WTC11 (cell line): ENCODE measurements at regions not wholly inside any gene's neighbourhood (a gene's known extent, or its start where the extent isn't known, plus 50 kb on each side); places are given as distances from the start of the nearest gene placed in this dataset.

Experiments
- CREB1 ChIP-seq: sonication (generic); formaldehyde crosslinking; IDR thresholded peaks from 2 replicates; pipeline ENCODE4 v1.8.0; 2023; ENCODE audit warnings: mild to moderate bottlenecking, missing genetic modification reagents
- NR2C2 ChIP-seq: sonication (generic); formaldehyde crosslinking; IDR thresholded peaks from 2 replicates; pipeline ENCODE4 v1.8.0; 2022; ENCODE audit warnings: mild to moderate bottlenecking, missing genetic modification reagents
- TCF7 ChIP-seq: sonication (generic); formaldehyde crosslinking; IDR thresholded peaks from 2 replicates; pipeline ENCODE4 v1.8.0; 2022; ENCODE audit warnings: mild to moderate bottlenecking, low read depth, missing genetic modification reagents, moderate library complexity
- ZNF317 ChIP-seq: sonication (generic); formaldehyde crosslinking; IDR thresholded peaks from 2 replicates; pipeline ENCODE4 v1.8.1; 2023; ENCODE audit warnings: low read depth, mild to moderate bottlenecking, moderate library complexity, missing genetic modification reagents, borderline replicate concordance
- TF ChIP-seq, protein P1 (sequence below): fragments of 200-600 bp; IDR thresholded peaks from 2 replicates; pipeline ENCODE4 v1.8.0; 2022; ENCODE audit warnings: antibody characterized with exemption
- TF ChIP-seq, protein P2 (sequence below): sonication (generic); formaldehyde crosslinking; IDR thresholded peaks from 2 replicates; pipeline ENCODE4 v1.8.0; 2023; ENCODE audit warnings: missing genetic modification reagents

DNA sequence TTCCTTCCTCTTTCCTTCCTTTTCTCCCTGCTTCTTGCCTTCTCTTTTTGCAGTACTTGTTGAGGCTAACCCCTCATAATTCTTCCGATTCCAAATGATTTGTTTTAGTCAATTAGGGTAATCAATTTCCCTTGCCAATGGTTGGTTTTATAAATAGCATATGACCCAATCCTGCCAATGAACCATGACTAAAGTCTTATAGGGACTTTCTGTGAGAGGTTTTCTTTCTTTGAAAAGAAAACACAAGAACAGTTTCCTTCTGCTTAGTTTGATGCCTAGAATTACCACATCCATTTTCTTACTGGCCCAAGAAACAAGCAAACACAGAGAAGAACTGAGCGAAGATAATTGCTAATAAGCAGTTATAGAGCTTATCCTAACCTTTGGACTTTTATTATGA is 292.5 kb upstream of the SATB1 start:
- TF ChIP-seq, protein P1, sequence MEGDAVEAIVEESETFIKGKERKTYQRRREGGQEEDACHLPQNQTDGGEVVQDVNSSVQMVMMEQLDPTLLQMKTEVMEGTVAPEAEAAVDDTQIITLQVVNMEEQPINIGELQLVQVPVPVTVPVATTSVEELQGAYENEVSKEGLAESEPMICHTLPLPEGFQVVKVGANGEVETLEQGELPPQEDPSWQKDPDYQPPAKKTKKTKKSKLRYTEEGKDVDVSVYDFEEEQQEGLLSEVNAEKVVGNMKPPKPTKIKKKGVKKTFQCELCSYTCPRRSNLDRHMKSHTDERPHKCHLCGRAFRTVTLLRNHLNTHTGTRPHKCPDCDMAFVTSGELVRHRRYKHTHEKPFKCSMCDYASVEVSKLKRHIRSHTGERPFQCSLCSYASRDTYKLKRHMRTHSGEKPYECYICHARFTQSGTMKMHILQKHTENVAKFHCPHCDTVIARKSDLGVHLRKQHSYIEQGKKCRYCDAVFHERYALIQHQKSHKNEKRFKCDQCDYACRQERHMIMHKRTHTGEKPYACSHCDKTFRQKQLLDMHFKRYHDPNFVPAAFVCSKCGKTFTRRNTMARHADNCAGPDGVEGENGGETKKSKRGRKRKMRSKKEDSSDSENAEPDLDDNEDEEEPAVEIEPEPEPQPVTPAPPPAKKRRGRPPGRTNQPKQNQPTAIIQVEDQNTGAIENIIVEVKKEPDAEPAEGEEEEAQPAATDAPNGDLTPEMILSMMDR = no peak
- no peak for TF ChIP-seq NR2C2 (CRISPR knock-in tag)
- no peak for TF ChIP-seq ZNF317
- TF ChIP-seq, protein P2, sequence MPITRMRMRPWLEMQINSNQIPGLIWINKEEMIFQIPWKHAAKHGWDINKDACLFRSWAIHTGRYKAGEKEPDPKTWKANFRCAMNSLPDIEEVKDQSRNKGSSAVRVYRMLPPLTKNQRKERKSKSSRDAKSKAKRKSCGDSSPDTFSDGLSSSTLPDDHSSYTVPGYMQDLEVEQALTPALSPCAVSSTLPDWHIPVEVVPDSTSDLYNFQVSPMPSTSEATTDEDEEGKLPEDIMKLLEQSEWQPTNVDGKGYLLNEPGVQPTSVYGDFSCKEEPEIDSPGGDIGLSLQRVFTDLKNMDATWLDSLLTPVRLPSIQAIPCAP = no peak
- TF ChIP-seq TCF7 (CRISPR knock-in tag) = no peak
- no peak for TF ChIP-seq CREB1 (CRISPR knock-in tag)
